GM19395 (cell line): ENCODE measurements at regions not wholly inside any gene's neighbourhood (a gene's known extent, or its start where the extent isn't known, plus 50 kb on each side); places are given as distances from the start of the nearest gene placed in this dataset.

ENCODE experiments used
- ATAC-seq: cut with Tn5 transposase; IDR thresholded peaks from one replicate; pipeline ENCODE4 v1.9.1; 2021; ENCODE audit warnings: mild to moderate bottlenecking, moderate library complexity; ENCODE audit not compliant: unreplicated experiment

GRCh38 chr10:4596951-4597350 is 229.1 kb upstream of the AKR1E2 start:
- no peak for ATAC-seq

DNA sequence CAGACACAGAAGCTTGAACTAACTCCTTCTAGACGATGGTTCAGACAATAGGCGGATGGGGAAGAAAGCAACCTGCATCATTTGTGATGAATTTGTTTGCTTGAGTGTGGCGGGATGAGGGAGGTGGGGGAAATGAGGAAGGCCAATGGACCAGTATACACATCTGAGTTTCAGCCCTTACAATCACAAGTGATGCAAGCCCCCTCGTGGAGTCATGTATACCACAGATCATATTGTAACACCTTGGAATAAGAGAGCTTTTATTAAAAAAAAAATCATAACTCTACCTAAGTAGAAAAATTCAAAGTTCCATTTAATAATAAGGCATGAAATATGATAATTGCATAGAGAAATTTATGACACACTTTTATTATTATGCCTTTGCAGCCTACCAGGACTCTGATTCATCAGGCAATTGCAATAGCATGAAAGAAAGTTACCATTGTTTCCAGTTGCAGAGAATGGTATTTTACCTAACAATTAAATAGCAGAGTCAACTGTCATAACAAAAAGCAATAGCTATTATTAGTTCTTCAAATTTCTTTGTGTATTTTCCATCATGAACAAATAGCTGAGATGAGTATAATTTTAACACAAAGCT is 230.2 kb upstream of the AKR1E2 start:
- no peak for ATAC-seq

DNA sequence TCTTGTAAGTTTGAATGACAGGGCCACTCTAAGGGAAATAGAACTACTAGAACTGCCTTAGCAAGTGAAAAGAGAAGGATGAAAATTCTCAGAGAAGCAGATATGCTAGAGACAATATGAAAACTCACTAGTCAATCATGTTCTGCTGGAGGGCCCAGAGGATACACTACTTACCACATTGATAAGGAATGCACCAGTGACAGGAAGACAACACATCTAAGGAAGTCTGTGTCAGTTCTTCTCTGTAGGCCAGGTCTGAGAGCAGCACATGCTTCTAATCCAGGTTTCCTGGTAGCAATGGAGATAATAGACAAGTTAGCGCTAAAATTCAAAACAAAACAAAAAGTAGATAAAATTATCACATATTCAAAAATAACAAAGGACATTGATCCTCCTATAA is 235.2 kb upstream of the AKR1E2 start:
- ATAC-seq: no peak

- ATAC-seq: no peak
Measured at GRCh38 chr10:4588824-4589223, 237.2 kb upstream of the AKR1E2 start.

DNA sequence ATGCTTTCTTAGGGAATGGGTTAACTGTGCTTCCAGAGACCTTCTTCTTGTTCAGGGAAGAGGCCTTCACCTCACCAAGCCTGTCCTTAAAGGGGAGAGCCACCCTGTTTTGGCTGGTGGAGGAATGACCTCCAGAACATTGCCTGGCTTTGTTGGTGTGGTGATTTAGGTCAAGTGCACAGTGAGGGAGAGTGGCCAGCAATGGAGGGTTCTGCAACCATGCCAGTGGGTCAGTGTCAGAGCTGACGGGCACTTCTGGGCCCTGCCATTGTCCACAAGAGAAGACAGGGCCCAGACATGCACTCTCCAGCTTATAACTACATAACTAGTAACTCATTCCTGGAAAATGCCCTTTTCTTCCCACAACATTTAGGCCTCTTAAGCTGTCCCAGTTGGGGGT is 238.5 kb upstream of the AKR1E2 start:
- no peak for ATAC-seq

- no peak for ATAC-seq
Measured at GRCh38 chr10:4586776-4587175, 239.2 kb upstream of the AKR1E2 start.

- ATAC-seq: no peak
Measured at GRCh38 chr10:4581929-4582328, 244.1 kb upstream of the AKR1E2 start.

GRCh38 chr10:4579844-4580243 is 246.2 kb upstream of the AKR1E2 start:
- no peak for ATAC-seq

GRCh38 chr10:4576206-4576605 is 249.8 kb upstream of the AKR1E2 start:
- ATAC-seq: no peak

- ATAC-seq: no peak
Measured at GRCh38 chr10:4569151-4569550, 256.9 kb upstream of the AKR1E2 start.

DNA sequence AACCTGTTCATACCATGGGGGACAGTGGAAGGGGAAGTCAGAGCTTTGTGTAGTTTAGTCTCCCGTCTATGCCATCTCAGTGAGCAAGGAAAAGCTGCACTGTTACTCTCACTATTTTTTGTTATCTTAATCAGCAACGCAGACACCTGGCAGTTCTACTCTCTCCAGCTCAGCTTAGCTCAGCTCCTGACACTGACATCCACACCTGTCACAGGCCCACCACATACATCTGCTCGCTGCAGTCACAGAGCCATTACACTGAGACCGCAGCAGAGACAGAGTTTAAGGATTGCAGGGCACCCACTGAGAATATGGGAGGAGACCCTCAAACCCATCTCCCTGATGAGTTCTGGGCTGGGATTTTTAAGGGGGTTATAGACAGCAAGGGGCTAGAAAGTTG is 257.3 kb upstream of the AKR1E2 start:
- no peak for ATAC-seq

- ATAC-seq: no peak
Measured at GRCh38 chr10:4568086-4568485, 257.9 kb upstream of the AKR1E2 start.

- no peak for ATAC-seq
Measured at GRCh38 chr10:4567637-4568036, 258.4 kb upstream of the AKR1E2 start.

DNA sequence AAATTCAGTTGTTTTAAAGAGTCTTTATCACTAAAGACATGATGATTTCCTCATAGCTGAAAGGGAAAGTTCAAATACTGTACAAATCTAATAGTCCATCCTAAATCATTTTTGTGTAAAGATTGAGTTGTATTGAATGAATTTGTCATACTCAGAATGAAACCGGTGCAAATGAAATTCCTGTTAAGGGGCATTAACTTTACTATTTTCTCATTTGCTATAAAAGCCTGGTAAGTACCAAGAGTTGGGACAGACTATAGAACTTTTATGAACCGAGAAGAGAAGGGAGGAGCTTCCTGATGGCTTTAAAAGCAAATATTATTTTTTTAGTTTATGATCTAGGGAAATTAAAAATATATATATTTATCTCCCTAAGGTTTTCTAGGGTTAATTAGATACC is 260.0 kb upstream of the AKR1E2 start:
- no peak for ATAC-seq

DNA sequence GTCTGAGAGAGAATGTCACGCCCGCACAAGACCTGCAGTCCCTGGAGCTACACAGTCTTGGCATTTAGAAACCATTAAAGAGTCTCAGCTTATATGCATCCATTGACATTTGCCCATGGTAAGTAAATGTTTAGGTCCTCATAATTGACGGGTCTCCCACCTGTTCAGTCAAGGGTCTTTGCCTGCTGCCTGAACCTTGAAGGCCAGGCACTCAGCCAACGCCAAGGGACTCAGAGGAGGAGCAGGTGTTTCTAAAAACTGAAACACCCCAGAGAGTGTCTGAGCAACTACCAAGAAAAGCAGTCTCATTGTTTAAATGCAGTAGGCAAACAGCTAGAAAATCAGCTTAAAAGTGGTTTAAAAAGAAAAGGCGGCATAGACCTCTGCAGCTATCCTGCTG is 264.7 kb upstream of the AKR1E2 start:
- no peak for ATAC-seq

- no peak for ATAC-seq
Measured at GRCh38 chr10:4557469-4557868, 268.5 kb upstream of the AKR1E2 start.

- ATAC-seq: no peak
Measured at GRCh38 chr10:4556527-4556926, 269.5 kb upstream of the AKR1E2 start.

DNA sequence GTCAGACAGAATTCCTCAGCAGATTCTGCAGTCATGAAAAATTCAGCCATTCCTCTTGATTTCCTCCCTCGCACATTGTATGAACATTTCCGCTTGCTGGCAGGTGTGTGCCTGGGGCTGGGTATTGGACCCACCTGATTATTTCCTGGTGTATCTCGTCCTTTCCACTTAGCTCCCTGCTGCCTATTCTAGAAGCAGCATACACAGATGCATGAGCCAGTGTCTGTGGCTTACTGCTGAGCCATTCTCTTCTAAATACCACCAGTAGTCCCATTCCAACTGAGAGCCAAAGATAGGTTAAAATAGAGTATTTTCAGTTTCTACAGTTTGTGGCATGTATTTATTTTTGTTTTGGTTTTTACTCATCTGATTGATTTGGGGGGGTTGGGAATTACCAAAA is 270.1 kb upstream of the AKR1E2 start:
- no peak for ATAC-seq

DNA sequence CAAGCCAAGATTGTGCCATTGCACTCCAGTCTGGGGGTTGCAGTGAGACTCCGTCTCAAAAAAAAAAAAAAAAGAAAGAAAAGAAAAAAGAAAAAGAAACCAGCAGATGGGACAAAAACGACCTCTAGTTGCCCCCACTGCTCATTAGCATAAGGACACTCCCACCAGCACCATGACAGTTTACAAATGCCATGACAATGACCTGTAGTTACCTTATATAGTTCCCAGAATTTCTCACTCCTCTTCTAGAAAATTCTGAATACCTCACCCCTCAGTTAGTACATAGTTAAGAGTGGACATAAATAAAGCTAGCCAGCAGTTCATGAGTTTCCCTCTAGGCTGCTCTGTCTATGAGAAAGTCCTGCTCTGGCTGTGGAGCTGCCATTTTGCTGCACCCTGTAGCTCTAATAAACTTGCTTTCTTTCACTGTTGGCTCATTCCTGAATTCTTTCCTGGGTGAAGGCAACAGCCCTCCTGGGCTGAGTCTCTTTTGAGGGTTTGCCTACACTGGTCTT is 276.8 kb upstream of the AKR1E2 start:
- ATAC-seq: no peak

GRCh38 chr10:4546931-4547330 is 279.1 kb upstream of the AKR1E2 start:
- no peak for ATAC-seq

GRCh38 chr10:4546500-4546899 is 279.5 kb upstream of the AKR1E2 start:
- ATAC-seq: no peak

DNA sequence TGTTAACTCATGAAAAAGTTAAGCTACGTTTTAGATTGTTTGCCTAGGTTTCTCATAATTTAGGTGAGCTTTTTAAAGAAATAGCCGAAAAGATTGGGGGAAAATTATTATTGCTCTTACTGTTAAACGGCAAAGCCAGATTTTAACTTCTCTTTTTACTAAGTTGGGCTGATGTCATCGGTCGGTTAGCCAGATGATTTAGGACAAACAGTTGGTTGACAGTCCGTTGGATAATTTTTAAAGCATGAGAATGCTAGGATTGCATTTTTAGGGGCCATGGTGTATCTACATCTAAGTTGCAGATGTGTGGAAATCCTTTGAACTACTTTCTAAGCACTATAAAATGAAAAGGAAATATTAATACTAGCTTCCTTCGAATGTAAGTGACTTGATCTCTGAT is 280.9 kb upstream of the AKR1E2 start:
- ATAC-seq: no peak

GRCh38 chr10:4543938-4544533 is 282.0 kb upstream of the AKR1E2 start:
- no peak for ATAC-seq
